ENCODE measurements at regions not wholly inside any gene's neighbourhood (a gene's known extent, or its start where the extent isn't known, plus 50 kb on each side); places are given as distances from the start of the nearest gene placed in this dataset.

GRCh38 chr22:47734511-47734910, 972.1 kb downstream of the TBC1D22A start:
- TF ChIP-seq POLR2AphosphoS5 (IDR thresholded peaks at IDR 0.05) = no peak
- TF ChIP-seq, protein P1, sequence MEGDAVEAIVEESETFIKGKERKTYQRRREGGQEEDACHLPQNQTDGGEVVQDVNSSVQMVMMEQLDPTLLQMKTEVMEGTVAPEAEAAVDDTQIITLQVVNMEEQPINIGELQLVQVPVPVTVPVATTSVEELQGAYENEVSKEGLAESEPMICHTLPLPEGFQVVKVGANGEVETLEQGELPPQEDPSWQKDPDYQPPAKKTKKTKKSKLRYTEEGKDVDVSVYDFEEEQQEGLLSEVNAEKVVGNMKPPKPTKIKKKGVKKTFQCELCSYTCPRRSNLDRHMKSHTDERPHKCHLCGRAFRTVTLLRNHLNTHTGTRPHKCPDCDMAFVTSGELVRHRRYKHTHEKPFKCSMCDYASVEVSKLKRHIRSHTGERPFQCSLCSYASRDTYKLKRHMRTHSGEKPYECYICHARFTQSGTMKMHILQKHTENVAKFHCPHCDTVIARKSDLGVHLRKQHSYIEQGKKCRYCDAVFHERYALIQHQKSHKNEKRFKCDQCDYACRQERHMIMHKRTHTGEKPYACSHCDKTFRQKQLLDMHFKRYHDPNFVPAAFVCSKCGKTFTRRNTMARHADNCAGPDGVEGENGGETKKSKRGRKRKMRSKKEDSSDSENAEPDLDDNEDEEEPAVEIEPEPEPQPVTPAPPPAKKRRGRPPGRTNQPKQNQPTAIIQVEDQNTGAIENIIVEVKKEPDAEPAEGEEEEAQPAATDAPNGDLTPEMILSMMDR (IDR thresholded peaks at IDR 0.05 in 8 of 11, conservative IDR thresholded peaks at IDR 0.05 in 3 of 11) = no peak
- no peak for TF ChIP-seq POLR2A (IDR thresholded peaks at IDR 0.05)

Measured in spleen (tissue), 7 donors.